GM21737 (cell line): ENCODE measurements at regions not wholly inside any gene's neighbourhood (a gene's known extent, or its start where the extent isn't known, plus 50 kb on each side); places are given as distances from the start of the nearest gene placed in this dataset.

Experiments
- ATAC-seq: cut with Tn5 transposase; IDR thresholded peaks from one replicate; pipeline ENCODE4 v1.9.1; 2021; ENCODE audit warnings: mild to moderate bottlenecking, moderate library complexity; ENCODE audit not compliant: unreplicated experiment

GRCh38 chr1:195584870-195585624 is 1023.2 kb downstream of the KCNT2 start:
- ATAC-seq, result no peak

GRCh38 chr1:195580988-195581387 is 1027.3 kb downstream of the KCNT2 start:
- no peak for ATAC-seq

GRCh38 chr1:195577748-195578147 is 1030.5 kb downstream of the KCNT2 start:
- ATAC-seq, result no peak

- ATAC-seq, result no peak
Measured at GRCh38 chr1:195576641-195577040, 1031.6 kb downstream of the KCNT2 start.

GRCh38 chr1:195574511-195574910 is 1033.7 kb downstream of the KCNT2 start:
- ATAC-seq, result no peak

GRCh38 chr1:195569934-195570333 is 1038.3 kb downstream of the KCNT2 start:
- no peak for ATAC-seq

- ATAC-seq, result no peak
Measured at GRCh38 chr1:195568389-195568788, 1039.9 kb downstream of the KCNT2 start.

GRCh38 chr1:195562074-195562473 is 1046.2 kb downstream of the KCNT2 start:
- no peak for ATAC-seq

GRCh38 chr1:195550071-195550862 is 1058.0 kb downstream of the KCNT2 start:
- no peak for ATAC-seq

- no peak for ATAC-seq
Measured at GRCh38 chr1:195530961-195531360, 1077.3 kb downstream of the KCNT2 start.

- ATAC-seq, result no peak
Measured at GRCh38 chr1:195529881-195530280, 1078.4 kb downstream of the KCNT2 start.

- ATAC-seq, result no peak
Measured at GRCh38 chr1:195520757-195521156, 1087.5 kb downstream of the KCNT2 start.

GRCh38 chr1:195516036-195516435 is 1092.2 kb downstream of the KCNT2 start:
- no peak for ATAC-seq

GRCh38 chr1:195511501-195511900 is 1096.7 kb downstream of the KCNT2 start:
- ATAC-seq, result no peak

GRCh38 chr1:195501118-195501517 is 1107.1 kb downstream of the KCNT2 start:
- ATAC-seq, result no peak

GRCh38 chr1:195495720-195496635 is 1112.3 kb downstream of the KCNT2 start:
- no peak for ATAC-seq

- no peak for ATAC-seq
Measured at GRCh38 chr1:195482137-195482536, 1126.1 kb downstream of the KCNT2 start.

- no peak for ATAC-seq
Measured at GRCh38 chr1:195481293-195481692, 1126.9 kb downstream of the KCNT2 start.

GRCh38 chr1:195475568-195475967 is 1132.7 kb downstream of the KCNT2 start:
- ATAC-seq, result no peak

- no peak for ATAC-seq
Measured at GRCh38 chr1:195472291-195472690, 1135.9 kb downstream of the KCNT2 start.

GRCh38 chr1:195466639-195467038 is 1141.6 kb downstream of the KCNT2 start:
- ATAC-seq, result no peak
